ENCODE measurements at regions not wholly inside any gene's neighbourhood (a gene's known extent, or its start where the extent isn't known, plus 50 kb on each side); places are given as distances from the start of the nearest gene placed in this dataset.

GRCh38 chr5:85604378-85604777 is 1013.4 kb upstream of the COX7C start:
- TF ChIP-seq, protein P1, sequence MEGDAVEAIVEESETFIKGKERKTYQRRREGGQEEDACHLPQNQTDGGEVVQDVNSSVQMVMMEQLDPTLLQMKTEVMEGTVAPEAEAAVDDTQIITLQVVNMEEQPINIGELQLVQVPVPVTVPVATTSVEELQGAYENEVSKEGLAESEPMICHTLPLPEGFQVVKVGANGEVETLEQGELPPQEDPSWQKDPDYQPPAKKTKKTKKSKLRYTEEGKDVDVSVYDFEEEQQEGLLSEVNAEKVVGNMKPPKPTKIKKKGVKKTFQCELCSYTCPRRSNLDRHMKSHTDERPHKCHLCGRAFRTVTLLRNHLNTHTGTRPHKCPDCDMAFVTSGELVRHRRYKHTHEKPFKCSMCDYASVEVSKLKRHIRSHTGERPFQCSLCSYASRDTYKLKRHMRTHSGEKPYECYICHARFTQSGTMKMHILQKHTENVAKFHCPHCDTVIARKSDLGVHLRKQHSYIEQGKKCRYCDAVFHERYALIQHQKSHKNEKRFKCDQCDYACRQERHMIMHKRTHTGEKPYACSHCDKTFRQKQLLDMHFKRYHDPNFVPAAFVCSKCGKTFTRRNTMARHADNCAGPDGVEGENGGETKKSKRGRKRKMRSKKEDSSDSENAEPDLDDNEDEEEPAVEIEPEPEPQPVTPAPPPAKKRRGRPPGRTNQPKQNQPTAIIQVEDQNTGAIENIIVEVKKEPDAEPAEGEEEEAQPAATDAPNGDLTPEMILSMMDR (IDR thresholded peaks at IDR 0.05; ENCODE audit: control extremely low read depth in 1 of 3, insufficient read depth in 1 of 3, low read depth in 1 of 3, low read length in 3 of 3) = no peak
- no peak for TF ChIP-seq JUND (IDR thresholded peaks at IDR 0.05; ENCODE audit: low read length)
- no peak for TF ChIP-seq CHD2 (IDR thresholded peaks at IDR 0.05; ENCODE audit: low read length)
- TF ChIP-seq EP300 (IDR thresholded peaks at IDR 0.05; ENCODE audit: borderline replicate concordance in 1 of 2, low read depth in 2 of 2, low read length in 2 of 2) = no peak
- no peak for TF ChIP-seq POLR2AphosphoS5 (IDR thresholded peaks at IDR 0.05; ENCODE audit: low read depth, low read length)
- TF ChIP-seq MAX (IDR thresholded peaks at IDR 0.05) = no peak
- no peak for TF ChIP-seq JUN (IDR thresholded peaks at IDR 0.05; ENCODE audit: low read depth, low read length)

Measured in H1 (cell line).